ENCODE measurements at regions not wholly inside any gene's neighbourhood (a gene's known extent, or its start where the extent isn't known, plus 50 kb on each side); places are given as distances from the start of the nearest gene placed in this dataset.

DNA sequence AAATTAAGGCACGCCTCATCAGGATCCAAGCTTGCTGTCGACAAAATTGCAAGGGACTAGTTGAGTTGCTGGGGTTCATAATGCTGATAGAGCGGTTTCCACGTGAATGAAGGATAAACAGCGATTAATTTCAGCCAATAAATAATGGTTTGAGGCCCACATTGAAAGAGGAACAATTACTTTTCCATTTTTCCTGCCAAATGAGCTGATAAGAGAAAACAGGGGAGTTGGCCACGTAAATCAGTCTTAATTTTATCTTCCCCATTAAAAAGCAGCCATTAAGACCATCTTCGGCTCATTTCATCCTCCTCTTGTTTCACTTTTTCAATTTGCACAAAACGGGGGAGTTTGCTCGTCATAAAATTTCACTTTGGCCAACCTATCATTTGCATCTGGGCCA, 235.5 kb upstream of the RRP15 start:
- TF ChIP-seq, protein P1, sequence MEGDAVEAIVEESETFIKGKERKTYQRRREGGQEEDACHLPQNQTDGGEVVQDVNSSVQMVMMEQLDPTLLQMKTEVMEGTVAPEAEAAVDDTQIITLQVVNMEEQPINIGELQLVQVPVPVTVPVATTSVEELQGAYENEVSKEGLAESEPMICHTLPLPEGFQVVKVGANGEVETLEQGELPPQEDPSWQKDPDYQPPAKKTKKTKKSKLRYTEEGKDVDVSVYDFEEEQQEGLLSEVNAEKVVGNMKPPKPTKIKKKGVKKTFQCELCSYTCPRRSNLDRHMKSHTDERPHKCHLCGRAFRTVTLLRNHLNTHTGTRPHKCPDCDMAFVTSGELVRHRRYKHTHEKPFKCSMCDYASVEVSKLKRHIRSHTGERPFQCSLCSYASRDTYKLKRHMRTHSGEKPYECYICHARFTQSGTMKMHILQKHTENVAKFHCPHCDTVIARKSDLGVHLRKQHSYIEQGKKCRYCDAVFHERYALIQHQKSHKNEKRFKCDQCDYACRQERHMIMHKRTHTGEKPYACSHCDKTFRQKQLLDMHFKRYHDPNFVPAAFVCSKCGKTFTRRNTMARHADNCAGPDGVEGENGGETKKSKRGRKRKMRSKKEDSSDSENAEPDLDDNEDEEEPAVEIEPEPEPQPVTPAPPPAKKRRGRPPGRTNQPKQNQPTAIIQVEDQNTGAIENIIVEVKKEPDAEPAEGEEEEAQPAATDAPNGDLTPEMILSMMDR (IDR thresholded peaks at IDR 0.05; ENCODE audit: low read depth, low read length), result no peak
- TF ChIP-seq EZH2phosphoT487 (IDR thresholded peaks at IDR 0.05; ENCODE audit: low read depth), result no peak
